HepG2 (cell line): ENCODE measurements at regions not wholly inside any gene's neighbourhood (a gene's known extent, or its start where the extent isn't known, plus 50 kb on each side); places are given as distances from the start of the nearest gene placed in this dataset.

Experiments used
- ATAC-seq: fragments of 200-7000 bp; cut with Tn5 transposase; 3 replicates; pipeline ENCODE4 v1.9.1; 2020; ENCODE audit warnings: mild to moderate bottlenecking, moderate library complexity
- BruUV-seq: library from RNA; stranded (reverse); fragments of 400-500 nt; replicated peaks from 2 replicates; lab custom pipeline; 2021; lab: Mats Ljungman, UMichigan
- CTCF ChIA-PET: fragments of 300-600 bp; formaldehyde crosslinking; extraction: SDS; loops from one replicate; lab custom pipeline; 2021; ENCODE audit warnings: low total read pairs, inconsistent platforms, low intra/inter-chr PET ratio; lab: Yijun Ruan, JAX
- POLR2A ChIA-PET: fragments of 350-600 bp; sonication (Branson Sonifier 250); formaldehyde crosslinking; loops from one replicate; lab custom pipeline; 2020; ENCODE audit warnings: antibody characterized with exemption, inconsistent platforms; lab: Yijun Ruan, JAX
- DNase-seq: peaks from one replicate; pipeline ENCODE4 v3.0.0-alpha.2; 2015; ENCODE audit warnings: low spot score
- FAIRE-seq: peaks from 3 replicates; lab custom pipeline; 2011; peaks lifted over from hg19 to GRCh38; lab: Jason Lieb, UNC
- H2AFZ ChIP-seq: one replicate; pipeline ENCODE4 v1.6.1; 2011; ENCODE audit warnings: low read length, inconsistent platforms
- H3K27ac ChIP-seq: fragments of 300-600 bp; 3 replicates; pipeline ENCODE4 v1.8.0; 2011; ENCODE audit warnings: mixed run types, mild to moderate bottlenecking, mixed read lengths, low read length, inconsistent platforms; ENCODE audit not compliant: insufficient read depth; ENCODE audit errors: extremely low read length
- H3K27me3 ChIP-seq, 2 experiments: fragments of 200-600 bp in 1 of 2; 2 replicates in 1 of 2; 3 replicates in 1 of 2; pipeline versions ENCODE4 v1.6.0 to v1.8.0; 2011; ENCODE audit warnings: low read length in 2 of 2, mild to moderate bottlenecking in 2 of 2, moderate library complexity in 2 of 2, inconsistent platforms in 1 of 2; ENCODE audit not compliant: insufficient read depth in 2 of 2, control insufficient read depth in 1 of 2
- H3K36me3 ChIP-seq, 2 experiments: fragments of 200-600 bp in 1 of 2; replicated peaks in 1 of 2; 2 replicates in 1 of 2; 3 replicates in 1 of 2; pipeline versions ENCODE4 v1.5.1 to v1.8.0; 2011; ENCODE audit warnings: low read length in 2 of 2, inconsistent platforms in 1 of 2; ENCODE audit not compliant: insufficient read depth in 2 of 2, control insufficient read depth in 1 of 2
- H3K4me1 ChIP-seq: 2 replicates; pipeline ENCODE4 v1.5.1; 2012; ENCODE audit warnings: low read length, inconsistent platforms; ENCODE audit not compliant: insufficient read depth
- H3K4me2 ChIP-seq: 2 replicates; pipeline ENCODE4 v1.6.0; 2011; ENCODE audit warnings: low read depth, low read length, inconsistent platforms
- H3K4me3 ChIP-seq, 3 experiments: fragments of 200-600 bp in 1 of 3; sonication (generic), shearing (Covaris generic) in 1 of 3; replicated peaks in 1 of 3; 2 replicates each; pipeline ENCODE4 v1.5.1; 2011 to 2016; ENCODE audit warnings: low read length in 3 of 3, inconsistent platforms in 2 of 3, low read depth in 2 of 3, mild to moderate bottlenecking in 2 of 3, control low read depth in 1 of 3, mixed read lengths in 1 of 3; ENCODE audit not compliant: insufficient read depth in 1 of 3
- H3K79me2 ChIP-seq: one replicate; pipeline ENCODE4 v1.6.1; 2011; ENCODE audit warnings: low read length, inconsistent platforms; ENCODE audit not compliant: insufficient read depth
- H3K9ac ChIP-seq: 2 replicates; pipeline ENCODE4 v1.6.0; 2011; ENCODE audit warnings: mild to moderate bottlenecking, low read depth, low read length, inconsistent platforms; ENCODE audit not compliant: insufficient read depth
- H3K9me3 ChIP-seq: 2 replicates; pipeline ENCODE4 v1.5.1; 2012; ENCODE audit warnings: mild to moderate bottlenecking, low read length
- H4K20me1 ChIP-seq: 2 replicates; pipeline ENCODE4 v1.6.0; 2011; ENCODE audit warnings: inconsistent platforms, mild to moderate bottlenecking, low read length, moderate library complexity; ENCODE audit not compliant: insufficient read depth
- AHR ChIP-seq: IDR thresholded peaks from 2 replicates; pipeline ENCODE4 v1.6.1; 2018; ENCODE audit warnings: missing genetic modification reagents, missing compliant biosample characterization
- ARID2 ChIP-seq: sonication (generic); formaldehyde crosslinking; IDR thresholded peaks from 2 replicates; pipeline ENCODE4 v1.8.1; 2022; ENCODE audit warnings: mild to moderate bottlenecking, missing genetic modification reagents, borderline replicate concordance
- MAFF ChIP-seq: IDR thresholded peaks from 2 replicates; pipeline ENCODE4 v1.6.1; 2011; ENCODE audit warnings: low read depth, low read length, improper control_type of control experiment
- MAFK ChIP-seq, 2 experiments: IDR thresholded peaks in 1 of 2; conservative IDR thresholded peaks in 1 of 2; 2 replicates each; pipeline ENCODE4 v1.6.1; 2011; ENCODE audit warnings: improper control_type of control experiment in 2 of 2, low read length in 2 of 2
- NBN ChIP-seq: fragments of 450-650 bp; conservative IDR thresholded peaks from 2 replicates; pipeline ENCODE4 v1.6.1; 2017
- RFXAP ChIP-seq: sonication (generic); formaldehyde crosslinking; IDR thresholded peaks from 2 replicates; pipeline ENCODE4 v1.4.0; 2020; ENCODE audit warnings: missing genetic modification reagents, borderline replicate concordance
- ZMYM4 ChIP-seq: sonication (generic); formaldehyde crosslinking; IDR thresholded peaks from 2 replicates; pipeline ENCODE4 v1.8.1; 2023; ENCODE audit warnings: mild to moderate bottlenecking, missing genetic modification reagents
- ZNF143 ChIP-seq: sonication (generic); formaldehyde crosslinking; IDR thresholded peaks from 2 replicates; pipeline ENCODE4 v1.4.0; 2020; ENCODE audit warnings: missing genetic modification reagents
- WGBS: methylation state at CpG from one replicate; pipeline ENCODE4 v1.1.6; 2017; ENCODE audit warnings: low lambda C conversion rate; 5-methylcytosine and 5-hydroxymethylcytosine counted together
- in situ Hi-C: cut with HindIII; loops from 2 replicates; pipeline ENCODE4 v1.10.0; 2017; ENCODE audit warnings: low pct_unique_long_range_greater_than_20kb; ENCODE audit not compliant: extremely low pct_ligation_motif_present
- intact Hi-C: fragments of 100-400 bp; cut with micrococcal nuclease; formaldehyde crosslinking; loops from one replicate; pipeline ENCODE4 v1.10.0; 2022; ENCODE audit not compliant: unreplicated experiment
- TF ChIP-seq, protein P1 (sequence below): sonication (generic); formaldehyde crosslinking; IDR thresholded peaks from 2 replicates; pipeline ENCODE4 v1.5.1; 2020; ENCODE audit warnings: mild to moderate bottlenecking, missing genetic modification reagents, borderline replicate concordance
- TF ChIP-seq, protein P2 (sequence below): sonication (generic); formaldehyde crosslinking; IDR thresholded peaks from 2 replicates; pipeline ENCODE4 v1.5.1; 2020; ENCODE audit warnings: mild to moderate bottlenecking, missing genetic modification reagents, moderate library complexity

DNA sequence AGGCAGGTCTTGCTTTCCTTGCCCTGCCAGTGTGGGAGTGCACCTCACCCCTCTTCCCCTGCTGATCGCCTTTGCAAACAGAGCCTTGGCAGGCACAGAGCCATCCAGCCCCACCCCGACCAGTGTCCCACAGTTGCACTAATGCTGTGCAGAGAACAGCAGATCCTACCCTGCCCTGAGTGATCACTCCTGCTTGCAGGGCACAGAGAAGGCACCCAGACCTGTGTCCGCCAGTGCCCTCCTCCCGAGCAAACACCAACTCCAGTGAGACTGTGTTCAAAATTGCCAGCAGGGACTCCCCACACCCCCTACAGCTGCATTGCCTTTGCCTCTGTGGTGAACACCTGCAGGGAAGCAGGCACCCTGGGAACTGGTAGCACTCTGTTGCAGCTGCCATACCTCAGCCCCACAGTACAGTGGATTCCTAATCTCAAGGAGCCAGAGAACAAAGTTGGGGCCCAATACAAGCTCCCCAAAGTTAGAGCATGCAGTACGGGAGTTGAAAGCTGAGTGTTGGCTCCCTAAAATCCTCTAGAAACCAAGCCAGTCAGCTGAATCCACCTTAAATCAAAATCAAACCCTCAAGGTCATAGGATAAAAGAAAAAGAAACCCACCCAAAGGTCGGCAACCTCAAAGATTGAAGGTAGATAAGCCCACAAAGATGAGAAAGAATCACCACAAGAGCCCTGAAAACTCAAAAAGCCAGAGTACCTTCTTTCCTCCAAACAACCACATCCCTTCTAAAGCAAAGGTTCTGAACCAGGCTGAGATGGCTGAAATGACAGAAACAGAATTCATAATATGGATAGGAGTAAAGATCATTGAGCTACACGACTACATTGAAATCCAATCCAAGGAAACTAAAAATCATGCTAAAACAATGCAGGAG, 92.9 kb upstream of the PIK3R1 start:
- in situ Hi-C loops: no loop called here

DNA sequence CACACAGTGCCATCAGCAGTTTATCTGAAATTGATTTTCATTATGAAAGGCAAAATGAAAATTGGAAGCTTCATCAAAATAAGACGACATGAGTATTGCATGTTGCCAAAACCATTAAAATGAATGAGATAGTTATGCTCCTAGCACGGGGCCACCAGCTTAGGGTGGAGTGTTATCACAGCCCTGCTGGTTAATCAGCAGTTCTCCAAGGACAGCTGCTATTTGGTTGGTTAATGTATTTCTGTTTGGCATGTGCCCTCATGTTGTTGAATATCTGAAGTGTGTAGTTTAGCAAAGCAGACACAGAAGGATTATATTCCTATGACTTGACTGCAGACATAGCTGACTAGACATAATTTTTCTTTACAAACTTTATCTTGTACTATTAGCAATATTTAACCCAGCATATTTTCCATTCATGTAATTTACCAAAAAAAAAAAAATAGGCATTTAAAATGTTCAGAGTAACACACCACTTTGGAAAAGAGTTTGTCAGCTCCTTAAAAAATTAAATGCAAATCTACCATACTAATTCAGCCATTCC, 98.6 kb upstream of the PIK3R1 start:
- peak; percentile 51 for FAIRE-seq
- H3K4me1 ChIP-seq: peaks cover 20% of the 10 kb centered on the region
- 0% methylated on average over 2 of the region's 2 CpGs for WGBS
- H3K4me3 ChIP-seq: no peak overlapping the region
- no peak overlapping the region for H3K27ac ChIP-seq
- peak; percentile 69 for ATAC-seq
- H3K27me3 ChIP-seq: no peaks in the 10 kb centered on the region
- H2AFZ ChIP-seq: no peak overlapping the region
- no TSS peak for BruUV-seq
- H3K79me2 ChIP-seq: no peaks in the 10 kb centered on the region
- no peak for DNase-seq
- ChIA-PET CTCF (no interaction called here), POLR2A (no interaction called here)
- in situ Hi-C loops (no loop called here), intact Hi-C loops (no loop called here)
- no peak overlapping the region for H3K4me2 ChIP-seq
- no peak overlapping the region for H3K9ac ChIP-seq
- no peaks in the 10 kb centered on the region for H3K36me3 ChIP-seq
- no peaks in the 10 kb centered on the region for H3K9me3 ChIP-seq
- H4K20me1 ChIP-seq: no peaks in the 10 kb centered on the region
- TF ChIP-seq ZNF143 (CRISPR knock-in tag) (no peak), NBN (no peak), ZMYM4 (CRISPR knock-in tag) (0 out of 2 replicates have a peak, but pooled peaks have one; percentile 9), MAFF (peak; percentile 79), AHR (no peak), MAFK (conservative IDR thresholded peaks at IDR 0.05 in 1 of 2, IDR thresholded peaks at IDR 0.05 in 1 of 2; ENCODE audit: low read length in 2 of 2) (peak; percentile 78 to 84), ARID2 (no peak)
- TF ChIP-seq, protein P1, sequence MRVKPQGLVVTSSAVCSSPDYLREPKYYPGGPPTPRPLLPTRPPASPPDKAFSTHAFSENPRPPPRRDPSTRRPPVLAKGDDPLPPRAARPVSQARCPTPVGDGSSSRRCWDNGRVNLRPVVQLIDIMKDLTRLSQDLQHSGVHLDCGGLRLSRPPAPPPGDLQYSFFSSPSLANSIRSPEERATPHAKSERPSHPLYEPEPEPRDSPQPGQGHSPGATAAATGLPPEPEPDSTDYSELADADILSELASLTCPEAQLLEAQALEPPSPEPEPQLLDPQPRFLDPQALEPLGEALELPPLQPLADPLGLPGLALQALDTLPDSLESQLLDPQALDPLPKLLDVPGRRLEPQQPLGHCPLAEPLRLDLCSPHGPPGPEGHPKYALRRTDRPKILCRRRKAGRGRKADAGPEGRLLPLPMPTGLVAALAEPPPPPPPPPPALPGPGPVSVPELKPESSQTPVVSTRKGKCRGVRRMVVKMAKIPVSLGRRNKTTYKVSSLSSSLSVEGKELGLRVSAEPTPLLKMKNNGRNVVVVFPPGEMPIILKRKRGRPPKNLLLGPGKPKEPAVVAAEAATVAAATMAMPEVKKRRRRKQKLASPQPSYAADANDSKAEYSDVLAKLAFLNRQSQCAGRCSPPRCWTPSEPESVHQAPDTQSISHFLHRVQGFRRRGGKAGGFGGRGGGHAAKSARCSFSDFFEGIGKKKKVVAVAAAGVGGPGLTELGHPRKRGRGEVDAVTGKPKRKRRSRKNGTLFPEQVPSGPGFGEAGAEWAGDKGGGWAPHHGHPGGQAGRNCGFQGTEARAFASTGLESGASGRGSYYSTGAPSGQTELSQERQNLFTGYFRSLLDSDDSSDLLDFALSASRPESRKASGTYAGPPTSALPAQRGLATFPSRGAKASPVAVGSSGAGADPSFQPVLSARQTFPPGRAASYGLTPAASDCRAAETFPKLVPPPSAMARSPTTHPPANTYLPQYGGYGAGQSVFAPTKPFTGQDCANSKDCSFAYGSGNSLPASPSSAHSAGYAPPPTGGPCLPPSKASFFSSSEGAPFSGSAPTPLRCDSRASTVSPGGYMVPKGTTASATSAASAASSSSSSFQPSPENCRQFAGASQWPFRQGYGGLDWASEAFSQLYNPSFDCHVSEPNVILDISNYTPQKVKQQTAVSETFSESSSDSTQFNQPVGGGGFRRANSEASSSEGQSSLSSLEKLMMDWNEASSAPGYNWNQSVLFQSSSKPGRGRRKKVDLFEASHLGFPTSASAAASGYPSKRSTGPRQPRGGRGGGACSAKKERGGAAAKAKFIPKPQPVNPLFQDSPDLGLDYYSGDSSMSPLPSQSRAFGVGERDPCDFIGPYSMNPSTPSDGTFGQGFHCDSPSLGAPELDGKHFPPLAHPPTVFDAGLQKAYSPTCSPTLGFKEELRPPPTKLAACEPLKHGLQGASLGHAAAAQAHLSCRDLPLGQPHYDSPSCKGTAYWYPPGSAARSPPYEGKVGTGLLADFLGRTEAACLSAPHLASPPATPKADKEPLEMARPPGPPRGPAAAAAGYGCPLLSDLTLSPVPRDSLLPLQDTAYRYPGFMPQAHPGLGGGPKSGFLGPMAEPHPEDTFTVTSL (CRISPR knock-in tag): no peak; the same call in 1 of the 2 replicates

More for the DNA sequence above, 92.9 kb upstream of the PIK3R1 start:
- no TSS peak for BruUV-seq
- H3K9me3 ChIP-seq: no peaks in the 10 kb centered on the region
- H3K4me2 ChIP-seq: no peak overlapping the region
- ChIA-PET CTCF (no interaction called here), POLR2A (no interaction called here)
- no peak overlapping the region for H2AFZ ChIP-seq
- H3K4me1 ChIP-seq: 0 out of 2 replicates have a peak, but pooled peaks cover 4% of the 10 kb centered on the region
- no peak overlapping the region for H3K27ac ChIP-seq
- ATAC-seq: no peak
- no peak overlapping the region for H3K9ac ChIP-seq
- no peak overlapping the region for H3K4me3 ChIP-seq
- DNase-seq: no peak
- FAIRE-seq: no peak
- WGBS: 26% methylated on average over 7 of the region's 7 CpGs
- intact Hi-C loops: no loop called here
- TF ChIP-seq RFXAP: no peak
- TF ChIP-seq, protein P2, sequence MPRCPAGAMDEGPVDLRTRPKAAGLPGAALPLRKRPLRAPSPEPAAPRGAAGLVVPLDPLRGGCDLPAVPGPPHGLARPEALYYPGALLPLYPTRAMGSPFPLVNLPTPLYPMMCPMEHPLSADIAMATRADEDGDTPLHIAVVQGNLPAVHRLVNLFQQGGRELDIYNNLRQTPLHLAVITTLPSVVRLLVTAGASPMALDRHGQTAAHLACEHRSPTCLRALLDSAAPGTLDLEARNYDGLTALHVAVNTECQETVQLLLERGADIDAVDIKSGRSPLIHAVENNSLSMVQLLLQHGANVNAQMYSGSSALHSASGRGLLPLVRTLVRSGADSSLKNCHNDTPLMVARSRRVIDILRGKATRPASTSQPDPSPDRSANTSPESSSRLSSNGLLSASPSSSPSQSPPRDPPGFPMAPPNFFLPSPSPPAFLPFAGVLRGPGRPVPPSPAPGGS (CRISPR knock-in tag): no peak
- no peaks in the 10 kb centered on the region for H3K27me3 ChIP-seq
- no peaks in the 10 kb centered on the region for H3K79me2 ChIP-seq
- H4K20me1 ChIP-seq: no peaks in the 10 kb centered on the region
- no peaks in the 10 kb centered on the region for H3K36me3 ChIP-seq
